MCF 10A (cell line): ENCODE measurements at regions not wholly inside any gene's neighbourhood (a gene's known extent, or its start where the extent isn't known, plus 50 kb on each side); places are given as distances from the start of the nearest gene placed in this dataset.
A peak's percentile ranks its signal among the peaks of the same experiment; 100 is the strongest.

Experiments
- BruUV-seq: library from RNA; stranded (reverse); fragments of 400-500 nt; replicated peaks from 2 replicates; lab custom pipeline; 2021; lab: Mats Ljungman, UMichigan
- CTCF ChIA-PET: fragments of 300-600 bp; sonication (Branson Sonifier 250); formaldehyde crosslinking; extraction: SDS; loops from one replicate; lab custom pipeline; 2021; ENCODE audit warnings: antibody characterized with exemption, inconsistent platforms; lab: Yijun Ruan, JAX
- POLR2A ChIA-PET: fragments of 300-600, 350-650 bp; sonication (Branson Sonifier 250); formaldehyde crosslinking; extraction: SDS; loops from one replicate; lab custom pipeline; 2020; ENCODE audit warnings: antibody characterized with exemption, inconsistent platforms; lab: Yijun Ruan, JAX
- DNase-seq: peaks from one replicate; pipeline ENCODE4 v3.0.0-alpha.2; 2018; ENCODE audit not compliant: unreplicated experiment
- H3K27ac Mint-ChIP-seq: one replicate; pipeline ENCODE4 v1.8.0; 2022; ENCODE audit warnings: mild to moderate bottlenecking, low read depth, mixed read lengths; ENCODE audit not compliant: unreplicated experiment
- H3K27me3 Mint-ChIP-seq: one replicate; pipeline ENCODE4 v1.8.0; 2022; ENCODE audit warnings: mixed read lengths; ENCODE audit not compliant: insufficient read depth, unreplicated experiment
- H3K36me3 Mint-ChIP-seq: one replicate; pipeline ENCODE4 v1.8.0; 2022; ENCODE audit warnings: mild to moderate bottlenecking, moderate library complexity, mixed read lengths; ENCODE audit not compliant: insufficient read depth, unreplicated experiment
- H3K4me1 Mint-ChIP-seq: one replicate; pipeline ENCODE4 v1.8.0; 2022; ENCODE audit warnings: mixed read lengths; ENCODE audit not compliant: insufficient read depth, unreplicated experiment
- H3K4me3 Mint-ChIP-seq: one replicate; pipeline ENCODE4 v1.8.0; 2022; ENCODE audit warnings: mild to moderate bottlenecking, moderate library complexity, mixed read lengths; ENCODE audit not compliant: unreplicated experiment
- H3K9me3 Mint-ChIP-seq: one replicate; pipeline ENCODE4 v1.8.0; 2022; ENCODE audit warnings: mixed read lengths; ENCODE audit not compliant: unreplicated experiment
- intact Hi-C: fragments of 100-400 bp; cut with micrococcal nuclease; formaldehyde crosslinking; loops from 2 replicates; pipeline ENCODE4 v1.14.1; 2022
- TF ChIP-seq, protein P1 (sequence below): fragments of 200-600 bp; IDR thresholded peaks from one replicate; pipeline ENCODE4 v1.8.0; 2022; ENCODE audit warnings: antibody characterized with exemption, mild to moderate bottlenecking; ENCODE audit not compliant: unreplicated experiment

DNA sequence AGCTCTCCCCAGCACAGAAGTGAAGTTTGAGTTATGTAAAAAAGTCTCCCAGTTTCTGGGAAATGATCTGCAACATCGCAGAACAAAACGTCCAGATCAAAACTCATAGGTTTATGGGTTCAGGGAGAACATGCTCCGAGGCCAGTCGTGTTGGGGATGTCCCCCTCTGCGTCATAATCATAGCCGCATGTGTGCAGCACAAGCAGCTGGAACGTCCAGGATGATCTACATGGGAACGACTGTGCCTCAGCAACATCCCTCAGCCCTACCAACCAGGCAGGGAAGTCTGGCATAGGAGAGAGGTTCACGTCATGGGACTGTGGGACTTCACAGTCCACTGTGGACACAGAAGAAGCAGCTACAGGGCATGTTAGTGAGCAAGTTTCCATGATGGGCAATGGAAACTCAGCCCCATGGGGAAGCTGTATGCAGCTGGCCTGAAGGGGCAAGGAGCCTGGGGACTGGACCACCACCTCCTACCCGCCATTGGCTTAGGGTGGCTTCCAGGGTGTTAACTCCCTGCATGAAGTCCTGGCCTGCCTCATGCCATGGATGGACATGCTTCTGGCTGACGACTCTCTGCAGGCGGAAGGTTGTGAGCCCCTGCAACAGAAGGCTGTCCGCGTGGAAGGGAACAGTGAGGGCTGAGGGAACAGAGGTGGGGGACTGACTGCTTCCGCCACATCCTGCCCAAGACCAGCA, 96.9 kb downstream of the COPS8 start:
- POLR2A ChIA-PET, result no interaction called here
- Mint-ChIP-seq H3K4me3 (no peak overlapping the region), H3K27ac (no peak overlapping the region), H3K36me3 (no peaks in the 10 kb centered on the region), H3K9me3 (no peaks in the 10 kb centered on the region), H3K27me3 (no peaks in the 10 kb centered on the region), H3K4me1 (peaks cover 33% of the 10 kb centered on the region)
- BruUV-seq, result no TSS peak
- CTCF ChIA-PET, result interaction anchor here (0.5 to 1.4 kb wide), 5 partner anchors 8 to 227 kb away, joined by 3 to 4 read pairs (median 3); no protein-coding TSS in a partner anchor
- no peak for DNase-seq
- TF ChIP-seq, protein P1, sequence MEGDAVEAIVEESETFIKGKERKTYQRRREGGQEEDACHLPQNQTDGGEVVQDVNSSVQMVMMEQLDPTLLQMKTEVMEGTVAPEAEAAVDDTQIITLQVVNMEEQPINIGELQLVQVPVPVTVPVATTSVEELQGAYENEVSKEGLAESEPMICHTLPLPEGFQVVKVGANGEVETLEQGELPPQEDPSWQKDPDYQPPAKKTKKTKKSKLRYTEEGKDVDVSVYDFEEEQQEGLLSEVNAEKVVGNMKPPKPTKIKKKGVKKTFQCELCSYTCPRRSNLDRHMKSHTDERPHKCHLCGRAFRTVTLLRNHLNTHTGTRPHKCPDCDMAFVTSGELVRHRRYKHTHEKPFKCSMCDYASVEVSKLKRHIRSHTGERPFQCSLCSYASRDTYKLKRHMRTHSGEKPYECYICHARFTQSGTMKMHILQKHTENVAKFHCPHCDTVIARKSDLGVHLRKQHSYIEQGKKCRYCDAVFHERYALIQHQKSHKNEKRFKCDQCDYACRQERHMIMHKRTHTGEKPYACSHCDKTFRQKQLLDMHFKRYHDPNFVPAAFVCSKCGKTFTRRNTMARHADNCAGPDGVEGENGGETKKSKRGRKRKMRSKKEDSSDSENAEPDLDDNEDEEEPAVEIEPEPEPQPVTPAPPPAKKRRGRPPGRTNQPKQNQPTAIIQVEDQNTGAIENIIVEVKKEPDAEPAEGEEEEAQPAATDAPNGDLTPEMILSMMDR, result no peak
- intact Hi-C loops, result no loop called here

DNA sequence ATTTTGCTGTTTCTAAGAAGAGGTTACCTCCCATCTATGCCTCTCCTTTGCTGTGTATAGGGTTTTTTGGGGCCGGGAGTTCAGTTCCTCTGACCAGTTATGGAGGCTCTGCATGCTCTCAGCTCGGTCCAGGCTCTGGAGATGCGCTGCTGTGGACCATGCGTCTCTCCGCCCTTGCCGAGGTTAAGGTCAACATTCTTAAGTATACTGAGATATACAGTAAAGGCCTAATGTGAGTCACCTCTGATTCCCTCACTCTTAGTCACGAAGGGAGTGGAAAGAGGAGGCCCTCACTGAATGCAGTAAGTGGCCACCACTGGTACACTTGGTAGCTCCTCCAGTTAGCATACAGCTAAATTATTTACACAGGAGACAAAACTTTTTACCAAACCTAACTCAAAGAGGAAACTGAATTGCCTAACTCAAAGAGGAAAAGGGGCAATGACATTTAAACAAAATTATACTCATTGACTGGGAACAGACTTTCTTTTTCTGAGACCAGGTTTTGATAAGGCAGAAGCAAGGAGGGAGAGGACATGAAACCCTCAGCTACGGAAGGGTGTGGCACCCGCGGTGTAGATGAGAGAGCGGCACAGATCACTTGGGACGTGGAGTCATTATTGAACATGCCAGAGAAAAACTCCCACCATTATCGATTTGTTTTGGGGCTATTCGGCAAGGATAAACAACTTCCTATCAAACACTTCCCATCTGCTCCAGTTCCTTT, 98.7 kb downstream of the COPS8 start:
- no TSS peak for BruUV-seq
- Mint-ChIP-seq H3K36me3 (no peaks in the 10 kb centered on the region), H3K9me3 (no peaks in the 10 kb centered on the region), H3K4me3 (no peak overlapping the region), H3K4me1 (peaks cover 21% of the 10 kb centered on the region), H3K27ac (peak overlapping the region; percentile 49), H3K27me3 (no peaks in the 10 kb centered on the region)
- ChIA-PET CTCF (interaction anchor here (0.9 to 1.4 kb wide), 2 partner anchors 19 to 226 kb away, joined by 3 to 4 read pairs; no protein-coding TSS in a partner anchor), POLR2A (interaction anchor here (0.9 to 1.0 kb wide), 2 partner anchors 9 to 19 kb away, joined by 3 to 4 read pairs; no protein-coding TSS in a partner anchor)
- TF ChIP-seq, protein P1, result no peak
- peak; percentile 54 for DNase-seq
- intact Hi-C loops, result no loop called here

DNA sequence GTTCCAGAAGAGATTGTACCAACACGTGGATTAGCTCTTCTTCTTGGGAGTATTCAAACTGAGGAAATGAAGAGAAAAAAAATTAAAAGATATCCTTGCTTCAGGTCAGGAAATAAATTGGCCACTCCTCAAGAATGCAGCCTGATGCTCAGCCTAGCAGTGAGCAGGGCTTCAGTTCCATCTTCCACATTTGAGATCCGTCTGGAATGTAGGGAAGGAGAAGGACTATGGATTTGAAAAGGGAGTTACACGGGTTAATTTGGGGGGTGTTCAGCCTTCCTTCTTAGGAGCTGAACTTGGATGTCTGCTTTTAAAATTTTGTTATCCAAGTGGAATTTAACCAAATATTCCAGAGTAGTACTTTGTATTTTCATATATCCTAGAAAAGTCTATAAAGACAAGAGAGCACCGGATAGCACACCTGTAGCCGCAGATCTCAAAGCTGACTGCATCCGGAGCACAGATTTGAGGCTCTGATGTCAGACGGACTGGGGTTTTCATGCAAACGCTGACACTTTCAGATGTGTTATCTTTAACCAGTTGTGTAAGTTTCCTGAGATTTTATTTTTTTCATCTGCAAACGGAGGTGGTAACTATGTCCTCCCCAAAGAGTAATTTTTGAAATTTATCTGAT, 99.3 kb downstream of the COPS8 start:
- CTCF ChIA-PET, result interaction anchor here (0.9 to 1.4 kb wide), 2 partner anchors 19 to 225 kb away, joined by 3 to 4 read pairs; no protein-coding TSS in a partner anchor
- intact Hi-C loops, result no loop called here
- DNase-seq, result no peak
- no peaks in the 10 kb centered on the region for H3K27me3 Mint-ChIP-seq
- no peaks in the 10 kb centered on the region for H3K36me3 Mint-ChIP-seq
- no peaks in the 10 kb centered on the region for H3K9me3 Mint-ChIP-seq
- peaks cover 19% of the 10 kb centered on the region for H3K4me1 Mint-ChIP-seq
- TF ChIP-seq, protein P1, result no peak
- no peak overlapping the region for H3K4me3 Mint-ChIP-seq
- peak overlapping the region; percentile 49 for H3K27ac Mint-ChIP-seq
- no TSS peak for BruUV-seq
- POLR2A ChIA-PET, result interaction anchor here (0.9 to 1.0 kb wide), 2 partner anchors 8 to 20 kb away, joined by 3 to 4 read pairs; no protein-coding TSS in a partner anchor

DNA sequence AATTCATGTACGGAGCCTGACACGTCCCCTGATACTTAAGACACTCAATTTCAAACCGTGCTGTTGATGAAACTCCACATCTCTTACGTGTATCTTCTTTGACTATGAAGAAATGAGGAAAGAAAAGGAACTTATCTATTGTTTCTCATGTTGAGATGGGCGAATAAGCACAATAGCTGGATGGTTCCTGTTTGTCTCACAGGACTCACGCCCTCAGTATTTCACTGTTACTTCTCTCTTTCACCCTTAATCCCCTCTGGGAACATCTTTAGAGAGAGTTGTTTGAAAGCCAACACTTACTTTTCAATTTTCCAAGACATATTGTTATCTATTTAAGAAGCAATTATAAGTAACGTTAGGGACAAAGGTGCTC, 99.8 kb downstream of the COPS8 start:
- Mint-ChIP-seq H3K4me3 (no peak overlapping the region), H3K27ac (no peak overlapping the region), H3K4me1 (peaks cover 19% of the 10 kb centered on the region), H3K27me3 (no peaks in the 10 kb centered on the region), H3K36me3 (no peaks in the 10 kb centered on the region), H3K9me3 (no peaks in the 10 kb centered on the region)
- CTCF ChIA-PET, result no interaction called here
- DNase-seq, result no peak
- POLR2A ChIA-PET, result interaction anchor here (1.7 kb wide), 1 partner anchor 11 kb away, joined by 7 read pairs; no protein-coding TSS in a partner anchor
- intact Hi-C loops, result no loop called here
- TF ChIP-seq, protein P1, result no peak
- BruUV-seq, result no TSS peak
